Left cardiac atrium (tissue), 4 donors: ENCODE measurements at regions not wholly inside any gene's neighbourhood (a gene's known extent, or its start where the extent isn't known, plus 50 kb on each side); places are given as distances from the start of the nearest gene placed in this dataset.
A peak's percentile ranks its signal among the peaks of the same experiment; 100 is the strongest.

Experiments
- ATAC-seq, 2 donors: fragments of 200-7000 bp; cut with Tn5 transposase; one replicate each; pipeline ENCODE4 v1.9.1; 2020; ENCODE audit warnings: mild to moderate bottlenecking in 2 of 2, moderate library complexity in 2 of 2
- DNase-seq: peaks from one replicate; pipeline ENCODE4 v3.0.0-alpha.2; 2020
- intact Hi-C, 2 donors: fragments of 100-400 bp; cut with DNase I; formaldehyde crosslinking; loops; one replicate each; pipeline versions ENCODE4 v1.14.1 to v1.15.1; 2022 to 2023
- donor health status: DM: no; HTN: yes; CAD: no.
- donor health status: DM: no; HTN: yes; CAD: no; lungs with severe emphysema.
- donor health status: DM: yes; HTN: yes; CAD: no.
- donor health status: Dilated cardiomyopathy.

GRCh38 chr9:13429301-13430190 lies 150.1 kb upstream of the MPDZ start:
- intact Hi-C loops, result loop anchor here (5.0 to 10.0 kb wide), 4 partner anchors 158 to 995 kb away; no protein-coding TSS in a partner anchor
- no peak for ATAC-seq
- no peak for DNase-seq

DNA sequence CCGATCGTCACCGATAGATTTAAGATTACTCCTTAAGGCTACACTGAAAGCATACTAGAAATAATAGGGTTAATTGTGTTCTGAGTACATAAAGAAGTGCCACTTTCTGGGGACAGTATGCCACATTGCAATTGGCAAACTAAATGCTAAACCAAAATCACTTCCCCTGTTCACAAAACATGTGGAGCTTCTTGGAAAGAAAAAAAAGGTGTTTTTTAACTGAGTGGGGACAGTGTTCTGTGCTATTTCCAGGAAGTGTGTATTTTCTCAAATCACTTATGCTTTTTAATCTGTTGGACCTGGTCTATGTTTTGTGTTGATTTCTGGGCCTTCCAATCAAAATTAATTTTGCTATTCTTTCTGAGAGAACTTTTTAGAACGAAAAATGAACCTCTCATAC lies 149.3 kb upstream of the MPDZ start:
- DNase-seq (no peak), ATAC-seq (no peak)
- intact Hi-C loops, result loop anchor here (5.0 to 10.0 kb wide), 3 partner anchors 259 to 996 kb away; no protein-coding TSS in a partner anchor

- ATAC-seq (peak in 1 of 2 donors; percentile 53), DNase-seq (no peak)
- intact Hi-C loops, result loop anchor here (2.0 to 10.0 kb wide), 4 partner anchors 260 to 997 kb away; no protein-coding TSS in a partner anchor
Observed at GRCh38 chr9:13427587-13427986, 148.1 kb upstream of the MPDZ start.

GRCh38 chr9:13426606-13427005 lies 147.1 kb upstream of the MPDZ start:
- no peak for ATAC-seq
- intact Hi-C loops, result loop anchor here (2.0 to 10.0 kb wide), 4 partner anchors 261 to 998 kb away; no protein-coding TSS in a partner anchor
- DNase-seq, result no peak

DNA sequence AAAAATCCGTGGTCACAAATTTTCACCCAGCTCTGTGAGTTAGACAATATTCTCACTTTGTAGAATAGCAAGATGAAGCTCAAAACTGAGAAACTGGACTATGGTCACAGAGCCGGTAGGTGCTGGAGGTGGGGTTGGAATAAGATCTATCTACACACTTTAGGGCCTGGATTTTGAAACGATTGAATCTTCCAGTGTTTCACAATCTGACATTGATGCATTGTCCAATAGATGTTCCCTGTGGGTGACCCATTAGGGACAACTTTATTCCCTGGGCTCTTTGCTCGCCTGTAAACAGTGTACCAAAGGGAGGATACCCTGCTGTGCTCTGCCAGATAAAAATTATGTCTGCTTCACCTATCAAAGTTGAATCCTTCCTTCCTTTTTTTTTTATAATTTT lies 145.4 kb upstream of the MPDZ start:
- DNase-seq, result no peak
- no peak for ATAC-seq
- intact Hi-C loops, result loop anchor here (5.0 to 10.0 kb wide), 3 partner anchors 262 to 1000 kb away; no protein-coding TSS in a partner anchor

- intact Hi-C loops, result loop anchor here (10.0 kb wide), 1 partner anchor 1001 kb away; no protein-coding TSS in a partner anchor
- no peak for DNase-seq
- no peak for ATAC-seq
Observed at GRCh38 chr9:13424204-13424603, 144.7 kb upstream of the MPDZ start.

DNA sequence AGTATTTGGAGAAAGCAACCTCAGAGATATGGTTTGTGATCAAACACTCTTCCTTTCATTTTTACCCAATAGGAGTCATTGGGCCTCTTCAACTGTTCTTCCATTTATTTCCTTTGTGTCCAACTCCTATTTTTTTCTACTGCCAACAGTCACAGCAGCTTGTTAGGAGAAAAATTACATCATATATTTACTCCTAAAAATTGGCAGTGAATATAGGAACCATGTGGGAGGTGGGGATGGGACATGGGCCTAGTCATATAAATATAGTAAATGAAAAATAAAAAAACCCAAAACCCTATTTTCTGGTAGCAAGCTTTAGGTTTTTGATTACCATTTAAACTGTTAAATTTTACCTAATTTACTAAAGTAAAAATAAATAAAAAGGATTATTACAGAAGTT lies 134.9 kb upstream of the MPDZ start:
- ATAC-seq (no peak), DNase-seq (no peak)
- intact Hi-C loops, result loop anchor here in 1 of 2 donors (10.0 kb wide), 1 partner anchor 60 kb away; no protein-coding TSS in a partner anchor

DNA sequence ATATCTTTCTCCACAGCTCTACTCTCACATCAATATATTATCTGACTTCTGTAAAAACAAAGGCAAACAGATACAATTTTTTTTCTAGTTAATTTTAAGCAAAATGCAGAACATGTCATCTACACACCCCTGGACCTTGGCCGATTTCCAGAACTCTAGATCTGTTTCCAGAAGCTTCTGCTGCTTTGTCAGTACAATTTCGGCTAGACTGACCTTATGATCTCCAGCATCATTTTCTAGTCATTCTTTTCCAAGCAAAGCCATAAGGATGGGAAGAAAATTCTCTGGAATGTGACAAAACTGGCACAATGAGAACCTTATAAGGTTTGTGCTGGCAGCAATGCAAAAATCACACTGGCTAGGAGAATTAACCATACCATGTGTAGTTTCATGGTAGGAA lies 132.8 kb upstream of the MPDZ start:
- no peak for DNase-seq
- intact Hi-C loops, result loop anchor here in 1 of 2 donors (10.0 kb wide), 1 partner anchor 58 kb away; no protein-coding TSS in a partner anchor
- ATAC-seq, result no peak

- ATAC-seq (peak; percentile 30 to 76), DNase-seq (no peak)
- intact Hi-C loops, result loop anchor here in 1 of 2 donors (10.0 kb wide), 1 partner anchor 57 kb away; no protein-coding TSS in a partner anchor
Observed at GRCh38 chr9:13411791-13412190, 132.3 kb upstream of the MPDZ start.

DNA sequence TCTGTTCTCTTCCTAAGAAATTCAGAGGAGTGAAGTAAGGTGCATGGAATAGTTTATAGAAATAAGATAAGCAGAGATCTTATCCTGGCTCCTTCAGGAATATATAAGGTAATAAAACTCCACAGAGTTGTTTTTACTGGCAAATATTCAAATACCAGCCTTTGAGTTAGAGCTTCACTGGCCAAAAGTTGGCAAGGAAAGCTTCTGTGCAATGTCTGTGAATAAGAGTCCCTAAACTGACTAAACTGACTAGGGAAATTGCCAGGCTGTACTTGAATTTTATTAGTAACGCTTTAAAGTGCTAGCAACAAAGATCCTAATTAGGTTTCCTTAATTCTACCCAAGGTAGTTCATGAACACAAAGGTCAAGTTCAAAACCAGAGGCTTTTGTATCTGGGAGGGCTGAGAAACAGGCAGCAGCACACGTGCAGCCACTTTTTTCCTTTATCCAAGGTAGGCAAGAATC lies 131.1 kb upstream of the MPDZ start:
- ATAC-seq, result peak in 1 of 2 donors; percentile 18
- intact Hi-C loops, result loop anchor here in 1 of 2 donors (10.0 kb wide), 1 partner anchor 56 kb away; no protein-coding TSS in a partner anchor
- DNase-seq, result no peak

DNA sequence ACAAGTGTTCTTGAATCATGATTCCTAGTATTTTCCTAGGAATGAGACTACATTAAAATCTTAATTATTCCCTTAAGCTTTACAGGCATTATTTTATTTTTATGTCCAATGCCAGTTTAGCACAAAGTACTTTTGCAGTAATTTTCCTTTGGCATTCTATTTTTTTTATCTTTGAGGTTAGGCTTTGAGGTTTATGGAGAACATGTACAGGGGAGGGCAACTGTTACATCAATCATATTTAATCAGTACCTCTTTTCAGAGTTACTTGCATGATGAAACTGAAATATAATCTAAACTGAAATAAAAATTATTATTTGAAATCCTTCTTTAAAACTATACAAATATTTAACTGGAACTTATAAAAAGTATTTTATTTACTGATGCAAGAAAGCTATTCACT lies 118.2 kb upstream of the MPDZ start:
- ATAC-seq, result no peak
- intact Hi-C loops, result no loop called here
- DNase-seq, result no peak

DNA sequence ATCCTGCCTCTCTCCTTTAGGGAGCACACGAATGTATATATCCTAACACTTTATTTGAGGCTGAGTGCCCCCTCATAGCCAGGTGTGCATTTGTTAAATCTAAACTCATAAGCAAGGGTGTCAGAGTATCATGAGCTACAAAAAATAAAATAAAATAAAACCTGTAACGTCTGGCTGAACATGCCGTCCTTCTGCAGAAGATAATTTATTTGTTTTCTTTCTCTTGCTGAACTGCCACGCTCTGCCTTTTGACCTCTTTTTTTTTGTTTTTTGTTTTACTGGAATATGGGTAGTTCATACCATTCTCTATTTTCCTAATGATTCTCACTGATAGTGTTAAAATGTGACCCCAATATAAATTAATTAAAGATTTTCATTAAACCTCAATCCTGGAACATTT lies 117.7 kb upstream of the MPDZ start:
- ATAC-seq (no peak), DNase-seq (no peak)
- intact Hi-C loops, result no loop called here

DNA sequence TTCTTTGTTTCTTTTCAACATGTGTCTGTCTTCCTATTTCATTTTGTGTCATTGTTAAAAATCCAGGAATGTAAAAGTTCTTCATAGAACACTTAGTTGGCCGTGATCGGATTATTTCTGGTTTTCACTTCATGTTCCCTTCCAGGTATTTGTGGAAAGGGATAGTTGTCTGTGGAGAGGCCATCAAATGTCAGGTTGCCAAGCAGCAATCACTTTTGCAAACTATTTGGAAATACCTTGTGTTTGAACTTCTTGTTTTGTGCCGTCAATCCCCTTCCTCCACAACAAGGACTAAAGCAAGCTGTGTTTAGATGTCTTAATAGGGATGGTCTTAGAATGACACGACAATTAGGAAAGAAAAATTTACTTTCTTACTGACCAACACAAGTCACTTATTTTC lies 116.9 kb upstream of the MPDZ start:
- DNase-seq (no peak), ATAC-seq (no peak)
- intact Hi-C loops, result no loop called here

- no peak for DNase-seq
- peak in 1 of 2 donors; percentile 33 for ATAC-seq
- intact Hi-C loops, result no loop called here
Observed at GRCh38 chr9:13395156-13395555, 115.7 kb upstream of the MPDZ start.

GRCh38 chr9:13388157-13388556 lies 108.7 kb upstream of the MPDZ start:
- DNase-seq, result peak; percentile 37

GRCh38 chr9:13387734-13388067 lies 108.2 kb upstream of the MPDZ start:
- DNase-seq, result no peak
- no peak for ATAC-seq
- intact Hi-C loops, result no loop called here

More at GRCh38 chr9:13388157-13388556, 108.7 kb upstream of the MPDZ start:
- intact Hi-C loops, result no loop called here
- peak; percentile 70 to 82 for ATAC-seq

GRCh38 chr9:13386935-13387733 lies 107.6 kb upstream of the MPDZ start:
- intact Hi-C loops, result no loop called here
- no peak for DNase-seq
- ATAC-seq, result peak; percentile 82 to 88

DNA sequence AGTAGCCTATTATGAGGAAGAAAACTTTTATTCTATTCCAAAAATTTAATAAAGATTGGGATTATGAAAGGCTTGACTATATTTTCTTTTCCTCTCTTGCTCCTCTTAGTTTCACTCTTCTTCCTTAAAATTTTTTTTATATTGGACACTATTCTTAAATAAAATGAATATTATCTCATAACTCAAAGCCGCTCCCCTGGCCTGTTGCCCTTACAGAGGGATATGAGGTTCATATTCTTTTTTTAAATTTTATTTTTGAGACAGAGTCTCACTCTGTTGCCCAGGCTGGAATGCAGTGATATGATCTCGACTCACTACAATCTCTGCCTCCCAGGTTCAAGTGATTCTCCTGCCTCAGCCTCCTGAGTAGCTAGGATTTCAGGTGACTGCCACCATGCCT lies 106.8 kb upstream of the MPDZ start:
- no peak for ATAC-seq
- no peak for DNase-seq
- intact Hi-C loops, result no loop called here

GRCh38 chr9:13383855-13384254 lies 104.4 kb upstream of the MPDZ start:
- ATAC-seq (no peak), DNase-seq (no peak)
- intact Hi-C loops, result no loop called here

DNA sequence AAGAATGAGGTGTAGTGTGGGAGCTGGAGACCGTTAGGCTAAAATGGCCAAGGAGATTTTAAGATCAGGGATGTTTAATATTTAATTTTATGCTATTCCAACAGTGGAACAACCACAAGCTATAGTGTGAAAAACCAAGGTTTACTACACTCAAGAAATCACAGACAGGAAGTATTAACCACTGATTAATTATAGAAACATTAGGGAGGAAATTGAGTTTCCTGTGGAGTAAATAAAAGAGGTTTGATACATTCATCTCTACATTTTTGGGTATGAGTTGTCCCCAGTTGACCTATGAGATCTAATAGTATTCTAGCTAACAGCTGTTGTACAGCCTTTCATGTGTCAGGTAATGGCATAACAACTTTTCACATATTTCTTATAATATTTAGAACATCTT lies 103.7 kb upstream of the MPDZ start:
- intact Hi-C loops, result no loop called here
- DNase-seq (no peak), ATAC-seq (no peak)
